ENCODE measurements at regions not wholly inside any gene's neighbourhood (a gene's known extent, or its start where the extent isn't known, plus 50 kb on each side); places are given as distances from the start of the nearest gene placed in this dataset.

GRCh38 chr14:49164074-49164473, 422.1 kb downstream of the RPS29 start:
- TF ChIP-seq CTCF (IDR thresholded peaks at IDR 0.05; ENCODE audit: insufficient read depth, low read length, severe bottlenecking), result no peak
- FAIRE-seq (no peak), DNase-seq (ENCODE audit: low read depth) (no peak)
- Histone ChIP-seq H3K36me3 (ENCODE audit: control insufficient read depth, insufficient read depth, low read length) (no peaks in the 10 kb centered on the region), H3K27me3 (ENCODE audit: control insufficient read depth, insufficient read depth, low read length) (no peaks in the 10 kb centered on the region), H3K4me3 (ENCODE audit: low read depth, low read length) (no peak overlapping the region)

- DNase-seq (ENCODE audit: low read depth), result no peak
- TF ChIP-seq CTCF (IDR thresholded peaks at IDR 0.05; ENCODE audit: insufficient read depth, low read length, severe bottlenecking), result no peak
- no peak for FAIRE-seq
- Histone ChIP-seq H3K27me3 (ENCODE audit: control insufficient read depth, insufficient read depth, low read length) (no peaks in the 10 kb centered on the region), H3K4me3 (ENCODE audit: low read depth, low read length) (no peak overlapping the region), H3K36me3 (ENCODE audit: control insufficient read depth, insufficient read depth, low read length) (no peaks in the 10 kb centered on the region)
Observed at GRCh38 chr14:49160983-49161382, 425.2 kb downstream of the RPS29 start.

GRCh38 chr14:49159081-49159480, 427.1 kb downstream of the RPS29 start:
- Histone ChIP-seq H3K36me3 (ENCODE audit: control insufficient read depth, insufficient read depth, low read length) (no peaks in the 10 kb centered on the region), H3K27me3 (ENCODE audit: control insufficient read depth, insufficient read depth, low read length) (no peaks in the 10 kb centered on the region), H3K4me3 (ENCODE audit: low read depth, low read length) (no peak overlapping the region)
- TF ChIP-seq CTCF (IDR thresholded peaks at IDR 0.05; ENCODE audit: insufficient read depth, low read length, severe bottlenecking), result no peak
- FAIRE-seq (no peak), DNase-seq (ENCODE audit: low read depth) (no peak)

GRCh38 chr14:49139593-49139992, 446.6 kb downstream of the RPS29 start:
- DNase-seq (ENCODE audit: low read depth) (no peak), FAIRE-seq (no peak)
- no peaks in the 10 kb centered on the region for H3K36me3 ChIP-seq (ENCODE audit: control insufficient read depth, insufficient read depth, low read length)
- TF ChIP-seq CTCF (IDR thresholded peaks at IDR 0.05; ENCODE audit: insufficient read depth, low read length, severe bottlenecking), result no peak
- H3K4me3 ChIP-seq (ENCODE audit: low read depth, low read length), result no peak overlapping the region
- no peaks in the 10 kb centered on the region for H3K27me3 ChIP-seq (ENCODE audit: control insufficient read depth, insufficient read depth, low read length)

- TF ChIP-seq CTCF (IDR thresholded peaks at IDR 0.05; ENCODE audit: insufficient read depth, low read length, severe bottlenecking), result no peak
- H3K27me3 ChIP-seq (ENCODE audit: control insufficient read depth, insufficient read depth, low read length), result no peaks in the 10 kb centered on the region
- no peaks in the 10 kb centered on the region for H3K36me3 ChIP-seq (ENCODE audit: control insufficient read depth, insufficient read depth, low read length)
- no peak overlapping the region for H3K4me3 ChIP-seq (ENCODE audit: low read depth, low read length)
- FAIRE-seq, result no peak
- no peak for DNase-seq (ENCODE audit: low read depth)
Observed at GRCh38 chr14:49134940-49135339, 451.2 kb downstream of the RPS29 start.

- no peak for TF ChIP-seq CTCF (IDR thresholded peaks at IDR 0.05; ENCODE audit: insufficient read depth, low read length, severe bottlenecking)
- DNase-seq (ENCODE audit: low read depth) (no peak), FAIRE-seq (no peak)
- Histone ChIP-seq H3K27me3 (ENCODE audit: control insufficient read depth, insufficient read depth, low read length) (no peaks in the 10 kb centered on the region), H3K36me3 (ENCODE audit: control insufficient read depth, insufficient read depth, low read length) (no peaks in the 10 kb centered on the region), H3K4me3 (ENCODE audit: low read depth, low read length) (no peak overlapping the region)
Observed at GRCh38 chr14:49121246-49121645, 464.9 kb downstream of the RPS29 start.
